Upper lobe of left lung (tissue), 6 donors: ENCODE measurements at regions not wholly inside any gene's neighbourhood (a gene's known extent, or its start where the extent isn't known, plus 50 kb on each side); places are given as distances from the start of the nearest gene placed in this dataset.

Experiments used
- ATAC-seq, 2 donors: fragments of 200-7000 bp; cut with Tn5 transposase; one replicate each; pipeline ENCODE4 v1.9.1; 2022; ENCODE audit warnings: mild to moderate bottlenecking in 2 of 2, moderate library complexity in 2 of 2; ENCODE audit not compliant: low FRiP score in 2 of 2
- DNase-seq, 2 donors: peaks; one replicate each; pipeline ENCODE4 v3.0.0-alpha.2; 2019 to 2020
- H3K27ac ChIP-seq, 4 donors: fragments of 200-600 bp; sonication (generic); one replicate each; pipeline ENCODE4 v1.5.1; 2016 to 2019
- H3K27me3 ChIP-seq, 4 donors: fragments of 200-600 bp; sonication (generic); one replicate each; pipeline ENCODE4 v1.5.1; 2017 to 2019
- H3K36me3 ChIP-seq, 4 donors: fragments of 200-600 bp; sonication (generic); one replicate each; pipeline ENCODE4 v1.5.1; 2016 to 2019
- H3K4me1 ChIP-seq, 4 donors: fragments of 200-600 bp; sonication (generic); one replicate each; pipeline ENCODE4 v1.5.1; 2018 to 2019
- H3K4me3 ChIP-seq, 4 donors: fragments of 200-600 bp; sonication (generic); one replicate each; pipeline ENCODE4 v1.5.1; 2017 to 2019; ENCODE audit warnings: mild to moderate bottlenecking in 2 of 4, moderate library complexity in 1 of 4
- H3K9me3 ChIP-seq, 4 donors: fragments of 200-600 bp; sonication (generic); one replicate each; pipeline ENCODE4 v1.5.1; 2018 to 2019
- CTCF ChIP-seq, 6 experiments: fragments of 450-650 bp in 4 of 6; fragments of 200-600 bp in 2 of 6; sonication (generic) in 2 of 6; IDR thresholded peaks; one replicate each; pipeline ENCODE4 v1.5.1; 2016 to 2019; ENCODE audit warnings: antibody characterized with exemption in 6 of 6
- EP300 ChIP-seq, 4 donors: sonication (generic); formaldehyde crosslinking; IDR thresholded peaks; one replicate each; pipeline ENCODE4 v1.5.1; 2017; ENCODE audit warnings: antibody characterized with exemption in 4 of 4, control low read depth in 2 of 4
- POLR2A ChIP-seq, 4 donors: fragments of 450-650 bp; IDR thresholded peaks; one replicate each; pipeline ENCODE4 v1.5.1; 2016 to 2017; ENCODE audit warnings: antibody characterized with exemption in 4 of 4, mild to moderate bottlenecking in 2 of 4
- POLR2AphosphoS5 ChIP-seq, 2 donors: sonication (generic); formaldehyde crosslinking; IDR thresholded peaks; one replicate each; pipeline ENCODE4 v1.5.1; 2017; ENCODE audit warnings: antibody characterized with exemption in 2 of 2
- WGBS, 2 donors: methylation state at CpG; one replicate each; pipeline ENCODE4 v1.1.5; 2017 to 2018; 5-methylcytosine and 5-hydroxymethylcytosine counted together
- donor health status: DM: no; HTN: no; CAD: no; lungs with moderate emphysema.
- donor health status: DM: no; HTN: yes; CAD: no; lungs with severe emphysema.

GRCh38 chr16:9555051-9555450 lies 463.6 kb downstream of the HAPSTR1 start:
- H3K4me1 ChIP-seq: no peaks in the 10 kb centered on the region
- ATAC-seq (no peak), DNase-seq (no peak)
- H3K4me3 ChIP-seq: no peak overlapping the region
- no peak for TF ChIP-seq EP300 (IDR thresholded peaks at IDR 0.05)
- no peak for TF ChIP-seq POLR2A (IDR thresholded peaks at IDR 0.05)
- no peak for TF ChIP-seq POLR2AphosphoS5 (IDR thresholded peaks at IDR 0.05)
- TF ChIP-seq CTCF (IDR thresholded peaks at IDR 0.05): no peak
- H3K27ac ChIP-seq: no peak overlapping the region
- H3K36me3 ChIP-seq: no peaks in the 10 kb centered on the region
- H3K9me3 ChIP-seq: peaks cover 0 to 3% (median 0%) of the 10 kb centered on the region in 4 donors
- H3K27me3 ChIP-seq: no peaks in the 10 kb centered on the region
- WGBS, 2 donors: 96 to 97% methylated on average over 3 of the region's 3 CpGs

- Histone ChIP-seq H3K4me1 (no peaks in the 10 kb centered on the region), H3K9me3 (peaks cover 0 to 3% (median 0%) of the 10 kb centered on the region in 4 donors), H3K27me3 (no peaks in the 10 kb centered on the region), H3K4me3 (no peak overlapping the region), H3K27ac (no peak overlapping the region), H3K36me3 (no peaks in the 10 kb centered on the region)
- no peak for ATAC-seq
- no peak for TF ChIP-seq EP300 (IDR thresholded peaks at IDR 0.05)
- TF ChIP-seq POLR2AphosphoS5 (IDR thresholded peaks at IDR 0.05): no peak
- TF ChIP-seq CTCF (IDR thresholded peaks at IDR 0.05): no peak
- no peak for TF ChIP-seq POLR2A (IDR thresholded peaks at IDR 0.05)
- no peak for DNase-seq
- 82 to 84% methylated on average over 7 of the region's 7 CpGs for WGBS, 2 donors
Measured at GRCh38 chr16:9556949-9557665, 465.7 kb downstream of the HAPSTR1 start.

- H3K36me3 ChIP-seq: no peaks in the 10 kb centered on the region
- TF ChIP-seq EP300 (IDR thresholded peaks at IDR 0.05) (no peak), CTCF (IDR thresholded peaks at IDR 0.05) (no peak), POLR2A (IDR thresholded peaks at IDR 0.05) (no peak), POLR2AphosphoS5 (IDR thresholded peaks at IDR 0.05) (no peak)
- WGBS, 2 donors: 84 to 91% methylated on average over 3 of the region's 3 CpGs
- no peak for DNase-seq
- ATAC-seq: no peak
- H3K27me3 ChIP-seq: no peaks in the 10 kb centered on the region
- peaks cover 0 to 3% (median 0%) of the 10 kb centered on the region in 4 donors for H3K9me3 ChIP-seq
- H3K4me1 ChIP-seq: no peaks in the 10 kb centered on the region
- H3K4me3 ChIP-seq: no peak overlapping the region
- no peak overlapping the region for H3K27ac ChIP-seq
Measured at GRCh38 chr16:9557713-9558112, 466.3 kb downstream of the HAPSTR1 start.

GRCh38 chr16:9566099-9566498 lies 474.7 kb downstream of the HAPSTR1 start:
- Histone ChIP-seq H3K4me3 (no peak overlapping the region), H3K36me3 (no peaks in the 10 kb centered on the region), H3K9me3 (no peaks in the 10 kb centered on the region), H3K27me3 (no peaks in the 10 kb centered on the region), H3K4me1 (peaks cover 0 to 10% (median 0%) of the 10 kb centered on the region in 4 donors), H3K27ac (no peak overlapping the region)
- TF ChIP-seq POLR2A (IDR thresholded peaks at IDR 0.05): no peak
- TF ChIP-seq POLR2AphosphoS5 (IDR thresholded peaks at IDR 0.05): no peak
- no peak for TF ChIP-seq CTCF (IDR thresholded peaks at IDR 0.05)
- TF ChIP-seq EP300 (IDR thresholded peaks at IDR 0.05): no peak
- 89 to 94% methylated on average over 6 of the region's 6 CpGs for WGBS, 2 donors
- no peak for DNase-seq
- ATAC-seq: no peak

- H3K27me3 ChIP-seq: no peaks in the 10 kb centered on the region
- WGBS, 2 donors: 34 to 36% methylated on average over 6 to 7 of the region's 7 CpGs
- H3K4me1 ChIP-seq: peaks cover 0 to 10% (median 0%) of the 10 kb centered on the region in 4 donors
- peak overlapping the region in 2 of 4 donors; percentile 0 to 44 for H3K27ac ChIP-seq
- TF ChIP-seq EP300 (IDR thresholded peaks at IDR 0.05) (no peak), POLR2AphosphoS5 (IDR thresholded peaks at IDR 0.05) (peak in 1 of 2 donors; percentile 55), CTCF (IDR thresholded peaks at IDR 0.05) (no peak), POLR2A (IDR thresholded peaks at IDR 0.05) (no peak)
- no peaks in the 10 kb centered on the region for H3K36me3 ChIP-seq
- H3K9me3 ChIP-seq: no peaks in the 10 kb centered on the region
- no peak overlapping the region for H3K4me3 ChIP-seq
- DNase-seq (peak in 1 of 2 donors; percentile 41), ATAC-seq (no peak)
Measured at GRCh38 chr16:9567666-9568065, 476.2 kb downstream of the HAPSTR1 start.
